GM18868 (cell line): ENCODE measurements at regions not wholly inside any gene's neighbourhood (a gene's known extent, or its start where the extent isn't known, plus 50 kb on each side); places are given as distances from the start of the nearest gene placed in this dataset.
A peak's percentile ranks its signal among the peaks of the same experiment; 100 is the strongest.
"Not testable (repeated sequence)": the region's sequence is repeated elsewhere in the genome, so short reads cannot be mapped to it uniquely, and the experiment has no call there.

ENCODE experiments used
- ATAC-seq: cut with Tn5 transposase; IDR thresholded peaks from one replicate; pipeline ENCODE4 v1.9.1; 2021; ENCODE audit warnings: mild to moderate bottlenecking, moderate library complexity; ENCODE audit not compliant: unreplicated experiment

GRCh38 chr4:170736710-170737109 lies 647.0 kb upstream of the AADAT start:
- no peak for ATAC-seq

GRCh38 chr4:170729897-170730296 lies 640.1 kb upstream of the AADAT start:
- peak; percentile 60 for ATAC-seq

- ATAC-seq: peak; percentile 26
Observed at GRCh38 chr4:170729236-170729635, 639.5 kb upstream of the AADAT start.

GRCh38 chr4:170724191-170724590 lies 634.4 kb upstream of the AADAT start:
- ATAC-seq: no peak

GRCh38 chr4:170723171-170723570 lies 633.4 kb upstream of the AADAT start:
- ATAC-seq: no peak

GRCh38 chr4:170721812-170722373 lies 632.1 kb upstream of the AADAT start:
- ATAC-seq: no peak

- peak; percentile 60 for ATAC-seq
Observed at GRCh38 chr4:170716868-170717267, 627.1 kb upstream of the AADAT start.

GRCh38 chr4:170705907-170706306 lies 616.2 kb upstream of the AADAT start:
- ATAC-seq: peak; percentile 45

- peak; percentile 16 for ATAC-seq
Observed at GRCh38 chr4:170700064-170700463, 610.3 kb upstream of the AADAT start.

GRCh38 chr4:170698334-170698733 lies 608.6 kb upstream of the AADAT start:
- peak; percentile 65 for ATAC-seq

GRCh38 chr4:170697845-170698244 lies 608.1 kb upstream of the AADAT start:
- ATAC-seq: peak; percentile 52

- ATAC-seq: peak; percentile 24
Observed at GRCh38 chr4:170697045-170697444, 607.3 kb upstream of the AADAT start.

GRCh38 chr4:170691168-170691567 lies 601.4 kb upstream of the AADAT start:
- ATAC-seq: no peak

- no peak for ATAC-seq
Observed at GRCh38 chr4:170687751-170688150, 598.0 kb upstream of the AADAT start.

GRCh38 chr4:170685701-170686100 lies 595.9 kb upstream of the AADAT start:
- ATAC-seq: not testable (repeated sequence)

- ATAC-seq: no peak
Observed at GRCh38 chr4:170682558-170683294, 593.0 kb upstream of the AADAT start.

- ATAC-seq: not testable (repeated sequence)
Observed at GRCh38 chr4:170682087-170682486, 592.3 kb upstream of the AADAT start.

- peak; percentile 75 for ATAC-seq
Observed at GRCh38 chr4:170675568-170676262, 586.0 kb upstream of the AADAT start.

- no peak for ATAC-seq
Observed at GRCh38 chr4:170674176-170674575, 584.4 kb upstream of the AADAT start.

- ATAC-seq: no peak
Observed at GRCh38 chr4:170672381-170672965, 582.7 kb upstream of the AADAT start.

GRCh38 chr4:170671171-170671570 lies 581.4 kb upstream of the AADAT start:
- peak; percentile 30 for ATAC-seq

GRCh38 chr4:170667814-170668213 lies 578.1 kb upstream of the AADAT start:
- ATAC-seq: no peak
